T-helper 2 cell (primary cell): ENCODE measurements at regions not wholly inside any gene's neighbourhood (a gene's known extent, or its start where the extent isn't known, plus 50 kb on each side); places are given as distances from the start of the nearest gene placed in this dataset.

Experiments used
- DNase-seq, 5 experiments: peaks; one replicate each; pipeline versions ENCODE4 v3.0.0 to v3.0.0-alpha.2; 2012 to 2022

- no peak for DNase-seq
These were observed 691.2 kb downstream of the EPHA4 start for GRCh38 chr2:220880623-220881596.

GRCh38 chr2:220882507-220882906 lies 689.6 kb downstream of the EPHA4 start:
- DNase-seq, result no peak

DNA sequence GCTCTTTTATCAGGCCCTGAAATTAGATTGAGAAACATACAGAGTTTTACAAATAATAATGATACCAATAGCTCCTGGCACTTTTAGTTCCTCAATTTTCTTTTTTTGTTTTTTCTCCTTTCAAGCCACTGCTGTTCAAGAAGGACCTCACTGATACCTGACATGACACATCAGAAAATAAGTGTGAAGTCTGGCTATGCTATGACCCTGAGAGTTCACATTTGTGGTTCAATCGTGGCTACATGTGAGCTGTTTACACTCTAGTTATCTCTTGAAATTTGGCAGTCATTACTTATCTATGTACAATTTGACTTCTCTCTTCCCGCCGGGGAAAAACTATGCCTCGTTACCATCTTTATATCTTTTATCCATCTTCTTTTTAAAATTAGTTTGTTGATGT lies 686.5 kb downstream of the EPHA4 start:
- DNase-seq, result no peak

DNA sequence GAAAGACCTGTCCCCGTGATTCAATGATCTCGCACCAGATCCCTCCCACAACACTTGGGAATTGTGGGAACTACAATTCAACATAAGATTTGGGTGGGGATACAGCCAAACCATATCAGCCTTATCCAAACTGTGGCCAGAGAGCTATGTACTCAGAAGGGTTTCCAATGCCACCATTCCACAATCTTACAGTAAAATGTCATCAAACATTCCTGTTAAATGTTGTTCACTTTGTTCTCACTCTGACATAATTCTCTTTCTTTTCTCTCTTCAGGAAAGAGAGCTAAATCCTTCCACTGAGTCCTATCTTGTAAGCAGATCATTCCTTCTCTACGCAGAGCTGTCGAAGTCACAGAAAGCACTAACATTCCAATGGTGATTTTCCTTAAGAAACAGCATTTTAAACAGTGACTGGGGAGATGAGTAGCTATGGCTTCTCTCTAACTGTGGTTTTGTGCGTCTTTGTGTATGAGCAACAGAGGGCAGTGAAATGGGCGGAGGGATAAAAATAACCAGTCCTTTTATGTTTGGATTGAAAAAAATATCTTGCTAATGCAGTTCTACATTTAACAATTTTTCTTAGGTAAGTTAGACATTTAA lies 684.7 kb downstream of the EPHA4 start:
- no peak for DNase-seq

DNA sequence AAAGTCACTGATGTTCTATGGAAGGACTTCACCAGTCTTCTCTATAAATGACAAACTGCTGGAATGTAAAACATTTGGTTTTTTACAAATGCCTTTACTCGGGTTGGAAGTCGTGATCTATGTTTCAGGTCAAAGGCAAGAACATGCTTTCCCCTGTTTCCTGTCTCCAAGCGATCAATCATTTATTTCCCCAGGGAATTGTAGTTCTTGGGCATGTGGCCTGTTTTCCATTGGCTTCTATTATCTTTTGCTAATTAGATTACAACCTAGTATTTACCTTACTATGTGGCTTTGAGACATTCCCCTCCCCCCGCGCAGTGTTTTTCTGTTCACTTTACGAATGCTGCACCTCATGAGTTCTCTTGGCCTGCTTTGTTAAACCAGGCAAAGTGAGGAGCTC lies 684.2 kb downstream of the EPHA4 start:
- no peak for DNase-seq

DNA sequence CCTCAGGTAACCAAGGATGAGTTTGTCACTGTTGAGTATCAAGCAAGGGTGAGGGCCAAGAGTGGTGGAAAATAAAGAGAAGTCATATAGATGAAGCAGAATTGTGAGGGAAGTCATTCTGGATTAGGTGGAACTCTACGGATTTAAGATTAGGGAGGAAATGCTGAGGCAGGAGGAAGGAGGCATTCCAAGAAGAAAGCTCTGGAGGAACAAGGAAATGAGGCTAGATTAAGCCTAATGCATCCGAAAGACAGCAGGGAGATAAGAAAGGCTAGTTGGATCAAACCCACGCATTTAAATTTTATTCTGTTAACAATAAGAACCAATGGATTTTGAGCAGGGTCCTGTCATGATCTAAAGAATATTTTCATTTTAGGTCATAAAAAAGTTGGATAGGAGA lies 681.2 kb downstream of the EPHA4 start:
- no peak for DNase-seq

DNA sequence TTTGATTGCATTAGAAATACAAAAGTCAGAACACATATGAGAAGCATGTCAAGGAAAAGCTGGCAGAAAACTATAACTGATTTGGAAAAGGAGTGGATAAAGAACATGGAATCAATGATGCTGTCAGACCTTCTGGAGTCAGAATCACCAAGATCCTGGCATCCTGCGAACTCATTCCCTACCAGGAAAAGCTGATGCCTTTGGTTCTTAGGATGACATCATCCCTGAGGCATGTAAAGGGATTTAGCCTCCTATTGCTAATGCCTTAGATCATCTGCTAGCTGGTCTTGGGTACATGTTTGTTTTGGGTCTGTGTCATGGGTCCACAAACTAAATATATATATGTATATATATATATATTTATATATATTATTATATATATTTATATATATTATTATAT lies 680.7 kb downstream of the EPHA4 start:
- no peak for DNase-seq

DNA sequence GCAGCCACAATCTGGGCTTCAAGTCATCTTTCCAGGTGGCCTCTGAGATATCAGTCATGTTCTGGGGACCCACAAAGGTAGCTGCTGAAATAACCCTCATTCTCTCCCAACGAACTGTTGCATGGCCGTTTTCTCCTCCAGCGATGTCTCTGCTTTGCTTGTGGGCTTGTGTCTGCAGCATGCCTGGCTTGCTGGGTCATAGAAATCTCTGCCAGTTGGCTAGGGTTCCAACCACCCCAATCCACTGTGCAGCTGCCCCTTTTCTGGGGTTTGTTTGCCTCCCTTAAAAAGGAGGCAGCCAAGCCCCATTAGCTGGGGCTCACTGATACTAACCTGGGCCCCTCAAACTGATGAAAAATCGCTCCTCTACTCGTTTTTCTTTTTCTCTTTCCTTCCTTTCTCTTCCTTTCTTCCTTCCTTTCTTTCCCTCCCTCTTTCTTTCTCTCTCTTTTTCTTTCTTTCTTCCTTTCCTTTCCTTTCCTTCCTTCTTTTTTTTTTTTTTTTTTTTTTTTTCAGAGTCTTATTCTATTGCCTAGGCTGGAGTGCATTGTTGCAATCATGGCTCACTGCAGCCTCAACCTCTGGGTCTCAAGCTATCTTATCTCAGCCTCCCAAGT lies 680.0 kb downstream of the EPHA4 start:
- no peak for DNase-seq

GRCh38 chr2:220893411-220893810 lies 678.7 kb downstream of the EPHA4 start:
- DNase-seq, result no peak

DNA sequence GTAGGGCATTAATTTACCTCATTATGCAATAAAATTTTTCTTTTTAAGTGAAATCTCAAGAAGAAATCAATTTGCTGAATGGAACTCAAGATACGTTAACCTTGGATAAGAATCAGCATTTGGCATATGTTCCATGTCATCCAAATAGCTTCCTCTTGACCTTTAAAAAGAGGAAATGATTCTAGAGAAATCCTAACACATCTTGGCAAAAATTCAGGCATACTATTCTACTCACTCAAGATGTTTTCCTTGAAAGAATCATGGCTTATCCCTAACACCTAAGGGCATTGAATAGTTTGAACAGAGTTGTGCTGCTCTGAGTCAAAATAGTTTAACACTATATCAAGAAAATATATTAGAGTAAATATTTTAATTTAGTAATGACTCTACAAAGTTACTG lies 678.0 kb downstream of the EPHA4 start:
- DNase-seq, result no peak

DNA sequence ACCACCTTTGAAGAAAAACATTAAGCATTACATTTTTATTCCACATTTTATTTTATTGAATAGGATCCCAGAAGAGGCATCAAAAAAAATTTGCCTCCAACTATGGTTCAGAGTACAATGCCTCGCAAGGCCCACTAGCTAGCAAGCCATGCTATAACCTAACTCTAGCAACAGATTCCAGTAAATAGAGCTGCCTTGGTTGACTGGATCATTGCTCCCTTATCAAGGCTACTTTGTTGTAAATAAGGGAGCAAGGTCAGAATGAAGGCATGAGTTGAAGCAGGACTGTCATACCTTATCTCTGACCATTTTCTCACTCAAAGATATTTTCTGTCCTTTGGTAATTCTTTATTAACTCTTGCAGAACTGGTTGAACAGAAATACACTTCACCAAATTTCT lies 672.6 kb downstream of the EPHA4 start:
- DNase-seq, result no peak

- no peak for DNase-seq
These were observed 668.1 kb downstream of the EPHA4 start for GRCh38 chr2:220904015-220904414.

GRCh38 chr2:220913384-220913783 lies 658.7 kb downstream of the EPHA4 start:
- DNase-seq, result no peak

GRCh38 chr2:220915092-220915623 lies 656.9 kb downstream of the EPHA4 start:
- DNase-seq, result no peak

DNA sequence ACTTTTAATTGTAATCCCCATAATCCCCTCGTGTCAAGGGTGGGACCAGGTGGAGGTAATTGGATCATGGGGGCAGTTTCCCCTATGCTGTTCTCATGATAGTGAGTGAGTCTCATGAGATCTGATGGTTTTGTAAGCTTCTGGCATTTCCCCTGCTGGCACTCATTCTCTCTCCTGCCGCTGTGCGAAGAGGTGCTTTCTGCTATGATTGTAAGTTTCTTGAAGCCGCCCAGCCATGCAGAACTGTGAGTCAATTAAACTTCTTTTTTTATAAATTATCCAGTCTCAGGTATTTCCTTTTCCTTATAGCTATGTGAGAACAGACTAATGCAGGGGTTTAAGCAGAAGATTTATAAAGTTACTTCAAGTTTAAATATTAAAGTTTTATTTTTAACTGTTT lies 655.2 kb downstream of the EPHA4 start:
- DNase-seq, result no peak

DNA sequence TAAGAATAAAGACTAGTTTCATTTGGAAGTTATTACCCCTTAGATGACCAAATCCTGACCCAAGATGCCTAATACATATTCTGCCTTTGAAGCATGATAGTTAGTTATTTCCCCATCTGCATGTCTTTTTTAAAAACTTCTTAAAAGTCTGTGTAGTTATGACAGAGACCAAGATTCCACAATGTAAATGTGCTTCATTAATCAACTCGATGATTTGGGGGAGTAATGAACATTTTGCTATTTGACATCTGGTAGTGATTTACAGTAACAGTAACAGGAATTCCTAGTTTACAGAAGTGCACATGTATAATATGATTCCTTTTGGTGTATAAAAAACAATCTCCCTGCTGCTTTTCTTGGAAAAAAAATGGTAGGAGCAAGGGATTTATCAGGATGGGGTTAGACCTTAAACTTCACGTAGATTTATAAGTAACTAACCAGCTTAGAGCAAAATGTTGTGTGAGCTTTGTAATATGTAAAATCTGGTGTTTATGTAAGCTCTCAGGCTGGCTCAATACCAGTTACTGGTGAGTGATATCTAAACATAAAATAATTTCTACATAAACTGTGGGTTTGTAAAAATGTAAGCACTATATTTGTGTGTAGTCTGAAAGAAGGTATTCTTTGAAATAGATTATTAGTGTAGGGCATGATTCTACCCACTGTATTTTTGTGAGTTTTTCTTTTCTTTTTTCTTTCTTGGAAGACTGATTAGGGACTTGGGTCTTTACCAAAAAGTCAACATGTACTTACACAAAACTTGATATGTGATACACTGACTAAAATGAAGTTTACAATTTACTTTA lies 641.6 kb downstream of the EPHA4 start:
- no peak for DNase-seq

DNA sequence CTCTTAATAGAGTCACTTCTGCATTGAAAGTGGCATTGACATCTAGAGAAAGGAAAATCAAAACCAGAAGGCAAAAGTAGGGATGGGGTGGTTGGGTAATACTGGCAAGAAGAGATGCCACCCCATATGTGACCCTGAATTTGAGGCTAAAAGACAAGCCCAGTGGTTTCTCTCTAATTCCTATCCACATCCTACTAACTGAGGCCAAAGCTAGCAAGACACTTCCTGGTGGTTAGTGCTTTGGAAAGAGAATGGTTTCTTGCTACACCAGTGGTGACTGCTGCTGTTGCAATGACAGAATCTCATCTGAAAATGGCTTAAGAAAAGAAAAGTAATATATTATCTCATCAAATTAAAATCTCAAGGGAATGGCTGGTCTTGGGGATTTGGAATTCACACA lies 640.6 kb downstream of the EPHA4 start:
- no peak for DNase-seq

DNA sequence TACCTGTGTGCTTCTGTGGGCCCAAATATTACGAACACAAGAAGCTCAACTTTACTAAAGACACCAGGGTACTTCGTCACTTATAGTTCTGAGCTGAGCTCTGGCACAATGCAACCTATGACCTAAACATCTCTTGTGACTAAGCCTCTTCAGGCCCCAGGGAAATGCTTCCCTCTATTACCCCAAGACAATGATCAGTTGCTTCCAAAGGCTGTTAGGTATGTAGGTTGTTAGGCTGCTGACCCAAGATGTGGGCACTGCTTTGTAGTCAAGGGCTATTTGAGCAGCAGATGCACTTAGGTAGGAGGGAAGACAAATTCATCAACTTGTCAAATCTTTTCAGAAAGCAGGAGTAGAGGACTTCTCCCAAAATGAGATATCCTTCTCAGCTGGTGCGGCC lies 640.1 kb downstream of the EPHA4 start:
- no peak for DNase-seq

DNA sequence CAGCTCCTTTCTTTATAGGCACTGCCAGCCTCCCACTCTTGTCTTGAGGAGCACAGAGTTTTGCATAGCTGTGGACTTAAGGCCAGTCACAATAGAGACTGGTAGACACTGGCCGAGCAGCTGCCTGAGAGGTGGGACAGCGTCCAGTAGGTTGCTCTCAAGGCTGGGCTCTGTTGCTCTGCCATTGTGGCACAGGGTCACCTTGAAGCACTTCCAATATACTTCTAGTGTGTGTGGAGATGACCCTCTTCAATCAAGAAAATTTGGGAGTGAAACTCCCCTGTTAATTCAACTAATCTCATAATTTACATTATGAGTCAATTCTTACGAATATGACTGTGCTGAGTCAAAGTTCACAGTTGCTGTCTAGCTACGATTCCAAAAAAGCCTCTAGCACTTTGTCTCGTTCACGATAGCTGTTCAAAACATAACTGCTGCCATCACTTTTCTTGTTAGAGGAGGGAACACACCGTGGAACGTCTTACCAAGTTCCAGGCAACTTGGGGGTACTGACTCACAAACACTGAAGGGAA lies 636.2 kb downstream of the EPHA4 start:
- peak in 1 of 5 experiments; percentile 59 for DNase-seq

DNA sequence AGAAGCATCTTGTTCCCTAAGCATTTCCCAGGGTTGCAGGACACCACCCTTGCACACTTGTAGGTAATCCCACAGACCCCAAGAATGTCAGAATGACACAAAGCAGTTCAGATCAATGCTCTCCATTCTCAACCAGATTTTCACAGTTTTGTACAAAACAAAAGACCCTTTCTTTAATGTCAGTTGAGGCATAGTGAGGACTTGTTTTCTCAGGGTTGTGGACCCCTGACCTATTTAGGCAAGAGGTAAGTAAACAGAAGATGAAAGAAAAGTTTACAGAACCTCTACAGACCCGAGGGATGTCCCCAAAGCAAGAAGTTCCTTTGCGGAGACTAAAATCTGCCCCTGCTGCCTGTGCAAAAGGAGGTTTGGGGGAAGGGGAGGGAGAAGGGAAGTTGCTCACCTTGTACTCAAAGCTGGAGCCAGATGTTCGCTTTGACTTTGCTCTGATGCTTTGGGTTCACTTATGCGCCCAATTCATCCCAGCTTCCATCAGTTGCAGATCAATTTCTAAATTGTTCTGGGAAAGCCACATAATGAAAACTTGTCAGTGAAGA lies 635.4 kb downstream of the EPHA4 start:
- DNase-seq, result no peak

DNA sequence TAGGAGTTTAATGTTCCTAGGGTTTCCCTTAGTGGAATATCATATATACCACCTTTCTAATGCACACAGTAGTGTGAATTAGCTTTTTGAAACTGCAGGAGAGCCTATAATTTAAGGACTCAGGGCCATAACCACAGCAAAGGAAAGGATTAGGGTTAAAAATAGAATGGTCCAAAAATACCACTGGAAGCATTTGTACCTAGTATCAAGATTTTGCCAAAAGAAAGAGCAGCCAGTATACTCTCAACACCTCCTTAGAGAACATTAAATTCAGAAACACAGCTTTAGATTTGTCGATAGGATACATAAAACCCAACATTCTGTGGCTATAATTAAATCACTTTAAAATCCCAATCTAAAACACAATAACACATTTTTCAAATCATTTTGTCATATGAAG lies 634.9 kb downstream of the EPHA4 start:
- no peak for DNase-seq

DNA sequence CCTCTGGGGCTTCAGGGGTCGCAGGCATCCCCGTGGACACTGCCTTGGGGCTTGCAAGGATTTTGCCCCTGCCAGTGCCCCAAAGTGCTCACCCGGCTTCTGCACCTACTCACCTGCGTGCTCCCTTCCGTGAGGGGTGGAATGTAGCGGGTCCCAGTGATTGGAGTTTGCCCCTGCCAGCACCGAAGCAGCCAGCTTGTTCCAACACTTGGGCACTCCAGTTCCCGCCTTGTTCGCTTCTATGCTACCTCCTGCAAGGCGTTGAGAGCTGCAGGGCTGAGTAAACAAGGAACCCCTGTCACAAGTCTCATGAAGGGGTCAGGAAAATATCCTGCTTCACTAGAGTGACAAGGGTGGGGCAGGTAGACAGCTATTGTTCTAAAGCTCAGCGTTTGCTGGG lies 631.5 kb downstream of the EPHA4 start:
- DNase-seq, result no peak
